NOMO-1 treated with DMSO at 0.1 percent for 48 hours (cell line): ENCODE measurements at regions not wholly inside any gene's neighbourhood (a gene's known extent, or its start where the extent isn't known, plus 50 kb on each side); places are given as distances from the start of the nearest gene placed in this dataset.
"Not testable (repeated sequence)": the region's sequence is repeated elsewhere in the genome, so short reads cannot be mapped to it uniquely, and the experiment has no call there.

Experiments
- DNase-seq: peaks from one replicate; lab custom pipeline; 2025; ENCODE audit not compliant: unreplicated experiment; lab: John Stamatoyannopoulos, UW

DNA sequence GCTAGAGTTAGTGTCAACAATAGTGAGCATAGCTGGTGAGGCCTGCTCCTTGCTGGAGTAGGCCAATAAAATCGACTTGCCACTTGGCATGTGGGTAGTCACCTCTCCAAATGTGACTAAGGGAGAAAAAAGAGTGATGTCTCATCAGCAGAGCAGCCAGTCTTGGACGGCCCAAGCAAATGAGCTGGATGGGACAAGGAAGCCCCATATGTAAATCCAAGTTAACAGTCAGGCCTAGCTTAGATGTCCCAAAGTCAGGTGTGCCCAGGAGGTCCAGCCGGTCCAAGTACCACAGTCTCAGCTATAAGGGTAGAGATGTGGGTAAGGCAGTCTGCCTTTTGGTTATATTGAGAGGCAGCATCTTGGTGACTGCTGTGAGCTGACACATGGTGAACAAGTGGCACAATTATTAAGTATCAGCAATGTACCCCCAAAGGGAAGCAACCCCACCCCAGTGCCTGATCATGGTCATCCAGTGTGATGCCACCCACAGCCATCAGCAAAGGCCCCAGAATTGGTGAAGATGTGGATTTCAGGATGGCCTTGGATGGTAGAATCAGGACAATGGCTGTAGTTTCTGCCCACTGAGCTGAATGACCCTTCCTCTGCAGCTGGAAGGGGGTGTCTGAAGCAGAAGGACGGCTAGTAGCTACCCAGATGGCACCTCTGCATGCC lies 83.4 kb downstream of the TNFRSF13B start:
- DNase-seq = no peak

DNA sequence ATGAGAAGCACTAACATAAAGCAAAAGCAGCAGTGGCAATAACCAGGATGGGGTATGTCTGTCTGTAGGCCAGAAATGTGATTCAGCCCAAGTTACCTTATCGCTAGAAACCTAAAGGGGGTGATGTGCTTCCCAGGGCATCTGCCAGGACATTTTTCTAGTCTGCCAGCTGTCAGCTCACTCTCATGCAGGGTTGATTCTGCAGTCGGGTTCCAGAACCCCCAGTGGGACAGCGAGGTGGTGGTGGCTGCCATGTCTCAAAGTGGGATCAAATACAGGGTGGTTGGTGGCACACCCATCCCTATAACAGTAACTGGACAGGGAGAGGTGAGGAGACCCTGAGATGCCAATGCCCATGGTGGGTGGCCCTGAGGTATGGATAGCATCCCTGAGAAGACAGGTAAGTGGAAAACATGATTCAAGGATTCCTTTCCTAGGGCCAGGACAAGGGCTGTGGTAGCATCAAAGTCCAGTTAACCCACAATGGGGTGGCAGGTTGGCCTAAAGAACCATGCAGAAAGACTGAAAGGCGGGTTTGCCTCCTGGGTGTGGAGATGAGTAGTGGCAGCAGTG lies 84.3 kb downstream of the TNFRSF13B start:
- DNase-seq = no peak

DNA sequence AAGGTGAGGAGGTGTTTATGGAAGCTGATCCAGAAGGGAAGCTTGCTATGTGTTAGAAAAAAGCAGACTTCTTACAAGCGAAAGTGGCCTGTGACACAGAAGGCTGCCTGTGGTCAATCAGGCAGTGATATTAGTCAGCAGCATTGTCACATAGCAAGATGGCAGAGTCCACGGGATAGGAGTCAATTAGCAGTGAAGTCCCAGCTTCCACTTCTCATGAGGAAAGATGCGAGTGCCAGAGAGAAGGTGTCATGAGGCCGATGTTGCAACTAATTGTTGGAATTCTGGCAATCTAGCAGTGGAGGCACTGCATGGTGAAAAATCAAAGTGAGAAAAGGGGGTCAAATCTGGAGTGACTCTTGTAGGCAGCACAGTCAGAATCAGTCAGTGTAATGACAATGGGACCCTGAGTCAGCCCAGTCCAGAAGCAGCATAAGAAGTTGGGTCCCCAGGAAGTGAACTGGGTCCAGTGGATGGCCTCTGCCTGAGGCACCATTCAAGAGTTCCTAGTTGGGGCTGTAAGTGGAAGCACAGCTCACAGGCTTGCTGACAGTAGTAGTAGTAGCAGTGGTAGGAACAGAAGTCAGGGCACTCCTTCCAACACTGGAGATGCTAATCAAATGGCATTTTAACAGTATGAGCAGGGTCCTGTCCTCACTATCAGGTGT lies 85.1 kb downstream of the TNFRSF13B start:
- no peak for DNase-seq

DNA sequence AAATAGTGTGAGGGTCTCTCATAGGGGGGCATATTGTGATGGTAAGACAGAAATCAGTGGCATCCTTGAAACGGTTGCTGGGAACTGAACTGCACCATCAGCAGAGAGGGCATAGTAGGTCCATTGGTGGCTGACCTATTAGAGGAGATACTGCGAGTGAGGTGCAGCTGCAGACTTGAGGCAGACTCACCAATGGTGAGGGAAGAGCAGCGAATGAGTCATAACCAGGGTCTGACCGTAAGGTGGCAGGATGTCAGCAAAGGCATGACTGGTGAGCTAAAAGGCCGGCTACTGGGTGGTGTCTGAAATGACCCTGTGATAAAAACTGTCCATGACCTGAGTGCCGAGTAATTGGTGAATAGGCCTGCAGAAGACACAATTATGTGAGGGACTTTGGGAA lies 86.7 kb downstream of the TNFRSF13B start:
- not testable (repeated sequence) for DNase-seq

DNA sequence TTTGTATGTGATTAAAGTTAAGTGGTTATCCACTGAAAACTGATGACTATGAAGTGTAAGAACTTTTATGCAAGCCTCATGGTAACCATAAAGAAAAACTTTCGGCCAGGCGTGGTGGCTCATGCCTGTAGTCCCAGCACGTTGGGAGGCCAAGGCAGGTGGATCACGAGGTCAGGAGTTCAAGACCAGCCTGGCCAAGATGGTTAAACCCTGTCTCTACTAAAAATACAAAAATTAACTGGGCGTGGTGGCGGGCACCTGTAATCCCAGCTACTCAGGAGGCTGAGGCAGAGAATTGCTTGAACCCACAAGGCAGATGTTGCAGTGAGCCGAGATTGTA lies 89.0 kb downstream of the TNFRSF13B start:
- not testable (repeated sequence) for DNase-seq

DNA sequence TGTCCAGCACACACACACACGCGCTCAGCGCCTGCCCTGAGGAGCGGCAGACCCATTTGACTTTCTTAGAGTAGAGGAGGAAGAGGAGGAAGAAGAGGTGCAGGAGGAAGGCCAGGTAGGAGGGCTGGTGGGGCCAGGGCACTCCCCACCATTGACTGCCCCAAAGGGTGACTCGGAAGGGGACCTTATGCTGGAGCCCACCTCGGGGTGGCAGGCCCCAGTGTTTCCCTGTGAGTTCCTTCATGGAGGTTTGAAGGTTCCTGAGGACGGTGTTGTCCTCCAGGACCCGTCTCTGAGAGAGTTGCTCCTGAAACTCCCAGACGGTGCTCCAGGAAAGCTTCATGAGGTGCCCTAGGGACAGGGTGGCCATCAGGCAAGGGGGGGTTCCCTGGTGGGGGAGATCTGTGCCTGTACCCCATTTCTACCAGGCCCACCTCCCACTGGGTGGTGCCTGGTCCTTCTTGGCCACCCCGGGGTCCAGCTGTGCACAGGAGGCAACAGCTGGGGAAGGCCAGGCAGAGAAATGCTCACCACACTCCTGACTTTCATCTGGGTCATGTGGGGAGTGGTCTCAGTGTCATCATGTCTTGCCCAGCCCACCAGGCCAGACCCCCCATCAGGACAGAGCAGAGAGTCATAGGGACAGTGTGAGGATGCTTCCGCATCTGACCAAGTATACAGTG lies 89.5 kb downstream of the TNFRSF13B start:
- DNase-seq = no peak

DNA sequence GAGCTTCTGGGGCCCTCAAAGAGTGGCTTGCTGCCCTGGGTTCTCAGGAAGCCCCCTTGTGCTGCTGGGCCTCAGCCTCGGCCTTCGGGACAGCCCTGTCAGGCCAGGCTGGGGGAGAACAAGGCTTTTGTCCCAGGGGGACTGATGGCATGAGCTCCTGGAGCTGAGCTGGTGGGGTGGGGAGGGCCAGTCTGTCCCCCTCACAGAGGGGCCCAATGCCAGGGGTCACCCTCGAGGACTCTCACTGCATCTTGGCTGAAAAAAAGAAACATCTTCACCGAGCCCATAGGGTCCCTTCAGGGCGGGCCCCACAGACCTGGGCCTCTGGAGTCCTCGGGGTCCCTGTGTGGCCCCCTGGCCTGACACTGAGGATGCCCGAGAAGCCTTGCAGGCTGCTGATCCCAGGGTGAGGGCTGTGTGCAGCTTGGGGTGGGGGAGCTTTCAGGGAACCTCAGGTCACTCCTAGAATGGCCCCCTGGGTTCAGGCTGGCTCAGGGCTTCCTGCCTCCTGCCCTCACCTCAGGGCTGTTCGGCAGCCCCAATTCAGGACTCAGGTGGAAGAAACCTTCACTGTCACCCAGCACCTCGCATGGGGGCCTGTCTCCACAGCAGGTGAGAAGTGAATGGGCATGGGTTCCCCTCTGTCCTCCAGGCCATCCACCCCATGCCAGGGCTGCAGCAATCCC lies 90.5 kb downstream of the TNFRSF13B start:
- no peak for DNase-seq

DNA sequence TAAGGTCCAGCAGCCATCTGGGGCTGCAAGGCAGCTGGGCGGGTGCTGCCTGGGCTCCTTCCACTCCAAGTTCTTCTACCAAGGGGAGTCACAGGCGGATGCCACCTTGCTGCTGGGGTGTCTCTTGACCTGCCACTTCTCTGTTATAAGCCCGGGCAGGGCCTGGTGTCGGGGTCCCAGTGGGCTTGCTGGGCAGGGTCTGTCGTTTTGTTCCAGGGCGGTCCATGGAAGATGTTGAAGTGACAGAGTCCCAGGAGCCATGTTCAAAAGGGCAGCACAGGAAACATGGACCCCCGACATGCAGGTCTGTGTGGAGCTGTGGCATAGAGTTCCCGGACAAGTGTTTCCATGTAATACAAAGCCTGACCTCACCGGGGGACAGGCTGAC lies 91.1 kb downstream of the TNFRSF13B start:
- no peak for DNase-seq

DNA sequence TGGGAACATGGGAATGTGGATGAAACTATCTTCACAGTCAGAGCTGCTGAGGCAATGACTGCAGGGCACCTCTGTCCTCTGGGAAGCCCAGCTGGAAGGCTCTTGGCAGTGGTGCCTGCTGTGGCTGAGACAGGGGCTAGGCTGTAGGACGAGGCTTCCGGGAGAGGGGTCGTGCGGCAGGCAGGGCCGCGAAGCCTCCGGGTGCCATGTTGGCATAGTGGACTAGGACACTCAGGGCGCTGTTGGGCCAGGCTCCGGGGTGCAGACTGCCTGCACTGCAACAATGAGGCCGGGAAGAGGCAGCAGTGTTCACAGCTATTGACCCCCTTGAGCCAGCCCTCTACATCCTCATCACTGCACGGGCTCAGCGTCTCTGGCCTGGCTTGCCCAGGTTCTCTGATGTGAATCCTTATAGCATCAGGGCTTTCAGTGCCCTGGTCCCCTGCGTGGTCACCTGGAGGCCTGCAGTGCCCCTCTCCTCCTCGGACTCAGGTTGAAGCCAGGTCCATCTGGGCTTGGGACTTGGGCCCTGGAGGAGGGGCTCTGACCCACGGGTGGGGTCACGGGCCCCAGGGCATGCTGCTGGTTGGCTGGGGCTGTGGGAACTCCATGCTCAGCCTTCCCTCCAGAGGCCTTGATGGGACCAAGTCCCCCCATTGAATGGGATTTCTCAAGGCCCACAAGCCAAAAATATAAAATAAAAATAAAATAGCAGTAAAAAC lies 91.6 kb downstream of the TNFRSF13B start:
- no peak for DNase-seq

DNA sequence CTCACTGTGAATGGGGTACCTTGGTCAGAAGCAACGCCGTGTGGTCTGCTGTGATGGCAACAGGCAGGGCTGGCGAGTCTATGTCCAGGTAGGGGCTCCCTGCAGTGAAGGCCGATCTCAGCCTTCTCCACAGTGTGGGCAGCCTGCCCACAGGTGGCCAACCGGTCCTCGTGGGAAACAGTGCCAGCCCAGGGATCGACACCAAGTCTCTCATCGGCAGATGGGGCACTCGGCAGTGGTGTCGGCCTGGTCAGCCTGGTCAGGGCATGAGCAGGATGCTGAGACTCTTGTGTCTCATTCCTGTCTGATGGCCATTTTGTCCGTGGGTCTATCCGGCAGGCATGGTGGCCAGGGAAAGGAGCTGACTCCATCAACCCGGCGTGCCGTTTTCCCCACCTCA lies 92.2 kb downstream of the TNFRSF13B start:
- DNase-seq = no peak

DNA sequence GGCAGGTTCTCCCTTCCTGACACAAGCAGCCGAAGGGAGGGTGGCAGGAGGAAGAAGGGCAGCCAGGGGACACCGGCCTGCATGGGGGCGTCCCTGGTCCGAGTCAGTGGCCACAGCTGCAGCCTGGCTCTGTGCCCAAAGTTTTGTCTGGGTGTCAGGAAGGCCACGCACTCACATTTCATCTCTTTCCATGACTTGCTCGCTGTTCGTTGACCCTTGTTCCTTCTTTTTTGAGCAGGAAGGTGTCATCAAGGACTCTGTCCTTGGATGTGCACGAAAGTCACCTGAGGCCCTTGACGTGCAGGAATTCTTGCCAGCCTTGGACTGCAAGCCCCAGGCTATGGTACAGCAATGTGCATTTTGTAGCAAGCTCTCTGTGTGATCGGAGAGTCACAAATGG lies 93.3 kb downstream of the TNFRSF13B start:
- no peak for DNase-seq

DNA sequence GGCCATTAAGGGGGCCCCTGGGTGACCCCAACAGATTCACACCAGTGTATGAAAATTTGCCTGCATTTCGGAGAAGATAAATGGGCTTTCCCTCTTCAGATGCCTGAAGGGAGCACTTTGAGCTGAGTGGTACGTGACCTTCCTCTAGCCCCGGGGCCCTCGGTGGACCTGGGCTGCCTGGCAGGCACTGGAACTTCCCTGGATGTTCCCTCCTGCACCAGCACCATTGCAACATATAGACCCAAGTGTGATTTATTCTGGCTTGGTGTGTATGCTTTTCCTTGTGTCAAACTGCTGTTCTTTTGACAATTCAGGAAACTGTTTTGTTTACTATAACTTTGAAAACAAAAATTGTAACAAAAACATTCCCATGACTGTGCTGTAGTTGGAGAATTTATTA lies 93.8 kb downstream of the TNFRSF13B start:
- DNase-seq = no peak

DNA sequence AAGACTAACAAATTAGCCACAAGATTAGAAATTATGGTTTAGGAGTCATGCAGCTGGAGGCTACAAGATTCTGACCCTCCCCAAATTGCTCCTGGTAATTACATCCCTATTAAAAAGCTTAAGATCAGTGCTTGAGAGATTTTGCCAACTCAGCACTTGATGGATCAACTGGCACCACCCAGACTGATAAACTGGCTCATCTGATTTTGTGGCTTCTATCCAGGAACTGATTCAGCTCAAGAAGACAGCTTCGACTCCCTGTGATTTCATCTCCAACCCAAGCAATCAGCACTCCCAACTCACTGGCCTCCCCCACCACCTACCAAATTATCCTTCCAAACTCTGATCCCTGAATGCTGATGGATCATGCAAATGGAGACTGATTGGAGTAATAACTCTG lies 94.8 kb downstream of the TNFRSF13B start:
- no peak for DNase-seq

DNA sequence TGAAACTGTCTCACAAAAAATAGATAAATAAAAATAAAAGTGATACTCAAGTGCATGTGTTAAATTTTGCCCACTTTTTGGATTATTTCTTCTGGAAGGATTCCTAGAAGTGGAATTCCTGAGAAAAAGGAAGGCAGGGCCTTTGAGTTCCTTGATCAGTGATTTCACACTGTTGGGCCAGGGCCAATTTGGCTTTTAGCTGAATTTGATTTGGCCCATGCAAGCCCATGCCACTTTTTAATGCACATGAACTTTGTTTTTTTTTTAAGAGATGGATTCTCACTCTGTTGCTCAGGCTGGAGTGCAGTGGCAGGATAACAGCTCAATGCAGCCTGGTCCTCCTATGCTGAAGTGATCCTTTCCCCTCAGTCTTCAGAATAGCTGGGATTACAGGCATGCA lies 96.3 kb downstream of the TNFRSF13B start:
- no peak for DNase-seq

DNA sequence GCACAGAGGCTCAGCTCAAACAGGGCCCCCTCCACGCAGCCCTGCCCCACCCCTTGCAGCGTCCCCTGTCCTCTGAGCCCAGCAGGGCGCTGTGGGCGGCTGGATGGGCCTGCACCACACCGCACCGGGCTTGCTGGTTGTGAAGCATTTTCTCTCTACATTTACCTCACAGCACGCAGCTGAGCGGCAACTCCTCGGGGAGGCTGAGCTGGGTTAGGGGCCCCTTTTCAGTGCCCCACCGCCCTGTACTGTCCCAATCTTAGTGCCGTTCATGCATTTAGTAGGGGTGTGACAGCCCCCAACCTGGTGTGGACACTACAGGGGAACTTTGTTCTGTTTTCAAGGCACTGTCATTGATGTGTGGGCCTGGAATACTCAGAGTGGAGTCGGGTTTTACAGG lies 97.7 kb downstream of the TNFRSF13B start:
- not testable (repeated sequence) for DNase-seq

DNA sequence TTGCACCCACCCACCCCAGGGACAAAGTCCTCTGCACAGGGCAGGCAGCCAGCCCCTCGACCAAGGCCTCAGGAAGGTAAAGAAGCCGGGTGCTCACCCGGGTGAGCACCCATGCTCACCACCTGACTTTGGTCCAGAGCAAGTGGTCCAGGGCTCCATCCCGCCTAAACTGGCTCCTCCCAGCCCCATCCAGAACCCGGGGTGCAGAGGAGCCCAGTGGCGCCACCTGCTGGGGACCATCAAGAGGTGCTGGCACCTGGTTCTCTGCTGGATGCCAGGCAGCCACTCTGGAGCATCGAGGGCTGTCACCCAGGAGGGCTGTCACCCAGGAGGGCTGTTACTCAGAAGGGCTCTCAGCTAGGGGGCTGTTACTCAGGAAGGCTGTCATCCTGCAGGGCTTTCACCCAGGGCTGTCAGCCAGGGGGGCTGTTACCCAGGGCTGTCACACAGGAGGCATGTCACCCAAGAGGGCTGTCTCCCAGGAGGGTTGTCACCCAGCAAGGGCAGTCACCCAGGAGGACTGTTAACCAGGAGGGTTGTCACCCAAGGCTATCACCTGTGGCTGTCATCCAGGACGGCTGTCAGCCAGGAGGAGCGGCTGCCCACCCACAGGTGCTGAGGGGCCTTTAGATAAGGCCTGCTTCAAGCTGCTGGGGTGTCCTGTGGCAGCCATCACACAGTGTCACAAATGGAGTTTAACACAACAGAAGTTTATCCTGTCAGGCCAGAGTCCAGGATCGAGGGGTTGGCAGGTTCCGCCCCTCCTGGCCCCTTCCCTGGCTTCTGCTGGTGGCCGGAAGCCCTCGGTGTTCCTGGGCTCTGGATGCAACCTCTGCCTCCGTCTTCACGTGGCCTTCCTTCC lies 98.5 kb downstream of the TNFRSF13B start:
- peak; percentile 33 for DNase-seq

DNA sequence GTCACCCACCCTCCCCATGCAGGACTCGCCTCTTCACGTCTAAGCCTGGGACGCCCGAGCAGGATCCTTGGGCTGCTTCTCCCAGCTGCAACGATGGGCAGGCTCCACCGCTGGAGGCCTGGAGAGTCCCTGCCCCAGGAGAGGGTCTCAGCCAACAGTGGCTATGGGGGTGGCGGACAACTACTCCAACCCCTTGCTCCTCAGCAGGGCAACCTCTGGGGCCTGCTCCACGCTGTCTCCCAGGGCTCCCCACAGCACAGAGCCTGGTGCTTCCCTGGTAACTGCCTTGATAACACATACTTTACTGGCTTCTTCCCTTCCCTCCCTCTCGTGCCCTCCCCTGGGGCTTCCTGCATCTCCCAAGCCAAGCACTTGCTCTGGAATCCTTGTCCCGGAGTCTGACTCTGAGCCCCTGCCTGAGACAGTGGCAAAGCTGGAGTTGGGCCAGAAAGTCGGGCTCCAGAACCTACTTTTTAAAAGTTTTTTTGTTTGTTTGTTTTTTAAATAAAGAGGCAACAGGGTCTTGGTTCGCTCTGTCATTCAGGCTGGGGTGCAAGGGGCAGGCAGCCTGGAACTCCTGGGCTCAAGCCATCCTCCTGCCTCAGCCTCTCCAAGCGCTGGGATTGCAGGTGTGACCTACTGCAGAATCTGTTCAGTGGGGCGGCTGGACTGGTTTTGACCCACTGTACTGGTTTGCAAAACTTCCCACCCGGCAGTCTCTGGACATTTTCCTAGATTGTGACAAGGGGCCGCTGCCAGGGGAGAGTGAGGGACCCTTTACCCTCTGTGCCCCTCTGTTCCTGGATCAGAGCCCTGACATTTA lies 99.4 kb downstream of the TNFRSF13B start:
- DNase-seq = no peak

DNA sequence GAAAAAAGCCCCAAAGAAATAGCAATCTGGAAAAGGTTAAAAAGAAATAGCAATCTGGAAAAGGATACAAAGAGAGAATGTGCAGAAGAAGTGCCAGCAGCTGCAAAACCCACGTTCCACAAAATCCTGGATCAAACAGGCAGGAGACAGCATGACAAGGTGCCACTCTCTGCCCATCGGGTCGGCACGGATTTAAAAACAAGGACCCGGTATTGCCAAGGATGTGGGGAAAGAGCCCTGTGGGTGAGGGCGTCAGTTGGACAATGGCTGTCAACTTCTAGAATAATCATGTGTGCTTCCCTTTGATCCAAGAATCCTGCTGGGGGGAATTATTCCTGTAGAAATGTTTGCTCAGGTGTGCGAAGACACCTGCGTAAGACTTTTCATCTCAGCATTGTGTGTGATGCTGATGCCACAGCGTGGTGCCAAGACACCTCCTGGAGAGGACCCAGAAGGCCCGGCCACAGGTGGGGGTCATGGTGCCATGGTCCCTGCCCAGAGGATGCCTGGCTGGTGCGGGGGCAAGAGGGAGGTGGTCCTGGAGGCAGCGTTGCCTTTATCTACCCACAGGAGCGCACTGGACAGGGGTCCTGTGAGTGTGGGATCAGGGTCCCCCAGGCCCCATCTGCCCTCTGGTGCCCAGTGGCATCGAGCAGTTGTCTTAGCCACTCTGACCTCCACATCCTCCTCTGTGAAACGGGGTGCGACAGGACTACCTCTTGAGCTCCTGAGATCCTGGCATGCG lies 100.3 kb downstream of the TNFRSF13B start:
- DNase-seq = not testable (repeated sequence)
